GM19455 (cell line): ENCODE measurements at regions not wholly inside any gene's neighbourhood (a gene's known extent, or its start where the extent isn't known, plus 50 kb on each side); places are given as distances from the start of the nearest gene placed in this dataset.
"Not testable (repeated sequence)": the region's sequence is repeated elsewhere in the genome, so short reads cannot be mapped to it uniquely, and the experiment has no call there.

Experiments used
- ATAC-seq: cut with Tn5 transposase; IDR thresholded peaks from one replicate; pipeline ENCODE4 v1.9.1; 2021; ENCODE audit not compliant: unreplicated experiment

- no peak for ATAC-seq
Measured at GRCh38 chr1:82800721-82801120, 1000.0 kb downstream of the ADGRL2 start.

GRCh38 chr1:82799261-82799660 lies 998.5 kb downstream of the ADGRL2 start:
- ATAC-seq: no peak

GRCh38 chr1:82795508-82796149 lies 994.9 kb downstream of the ADGRL2 start:
- ATAC-seq: no peak

- ATAC-seq: no peak
Measured at GRCh38 chr1:82792151-82792550, 991.4 kb downstream of the ADGRL2 start.

GRCh38 chr1:82790556-82790955 lies 989.8 kb downstream of the ADGRL2 start:
- no peak for ATAC-seq

GRCh38 chr1:82788660-82789059 lies 987.9 kb downstream of the ADGRL2 start:
- no peak for ATAC-seq

GRCh38 chr1:82788038-82788437 lies 987.3 kb downstream of the ADGRL2 start:
- ATAC-seq: no peak

GRCh38 chr1:82786883-82787282 lies 986.1 kb downstream of the ADGRL2 start:
- ATAC-seq: no peak

GRCh38 chr1:82785268-82785790 lies 984.6 kb downstream of the ADGRL2 start:
- no peak for ATAC-seq

- no peak for ATAC-seq
Measured at GRCh38 chr1:82783044-82783443, 982.3 kb downstream of the ADGRL2 start.

GRCh38 chr1:82782599-82782998 lies 981.9 kb downstream of the ADGRL2 start:
- ATAC-seq: no peak

- no peak for ATAC-seq
Measured at GRCh38 chr1:82778612-82779011, 977.9 kb downstream of the ADGRL2 start.

GRCh38 chr1:82777240-82777639 lies 976.5 kb downstream of the ADGRL2 start:
- no peak for ATAC-seq

- not testable (repeated sequence) for ATAC-seq
Measured at GRCh38 chr1:82776730-82777129, 976.0 kb downstream of the ADGRL2 start.

GRCh38 chr1:82775406-82776000 lies 974.8 kb downstream of the ADGRL2 start:
- ATAC-seq: no peak

GRCh38 chr1:82762829-82763532 lies 962.2 kb downstream of the ADGRL2 start:
- ATAC-seq: no peak

- ATAC-seq: no peak
Measured at GRCh38 chr1:82759035-82759434, 958.3 kb downstream of the ADGRL2 start.

GRCh38 chr1:82755671-82756070 lies 954.9 kb downstream of the ADGRL2 start:
- no peak for ATAC-seq

GRCh38 chr1:82755191-82755590 lies 954.5 kb downstream of the ADGRL2 start:
- ATAC-seq: no peak

- ATAC-seq: no peak
Measured at GRCh38 chr1:82752046-82752445, 951.3 kb downstream of the ADGRL2 start.

GRCh38 chr1:82733645-82734044 lies 932.9 kb downstream of the ADGRL2 start:
- ATAC-seq: no peak

- no peak for ATAC-seq
Measured at GRCh38 chr1:82731216-82731615, 930.5 kb downstream of the ADGRL2 start.
